Gastroesophageal sphincter (tissue), 3 donors: ENCODE measurements at regions not wholly inside any gene's neighbourhood (a gene's known extent, or its start where the extent isn't known, plus 50 kb on each side); places are given as distances from the start of the nearest gene placed in this dataset.
"Not testable (repeated sequence)": the region's sequence is repeated elsewhere in the genome, so short reads cannot be mapped to it uniquely, and the experiment has no call there.

Experiments used
- EP300 ChIP-seq: sonication (generic); formaldehyde crosslinking; IDR thresholded peaks from one replicate; pipeline ENCODE4 v1.6.1; 2017; ENCODE audit warnings: antibody characterized with exemption, mild to moderate bottlenecking
- TF ChIP-seq, protein P1 (sequence below), 4 experiments: fragments of 200-600 bp in 2 of 4; fragments of 450-650 bp in 2 of 4; sonication (generic) in 1 of 4; IDR thresholded peaks; one replicate each; pipeline ENCODE4 v1.5.1; 2017 to 2019; ENCODE audit warnings: antibody characterized with exemption in 4 of 4, mild to moderate bottlenecking in 2 of 4, moderate library complexity in 2 of 4

DNA sequence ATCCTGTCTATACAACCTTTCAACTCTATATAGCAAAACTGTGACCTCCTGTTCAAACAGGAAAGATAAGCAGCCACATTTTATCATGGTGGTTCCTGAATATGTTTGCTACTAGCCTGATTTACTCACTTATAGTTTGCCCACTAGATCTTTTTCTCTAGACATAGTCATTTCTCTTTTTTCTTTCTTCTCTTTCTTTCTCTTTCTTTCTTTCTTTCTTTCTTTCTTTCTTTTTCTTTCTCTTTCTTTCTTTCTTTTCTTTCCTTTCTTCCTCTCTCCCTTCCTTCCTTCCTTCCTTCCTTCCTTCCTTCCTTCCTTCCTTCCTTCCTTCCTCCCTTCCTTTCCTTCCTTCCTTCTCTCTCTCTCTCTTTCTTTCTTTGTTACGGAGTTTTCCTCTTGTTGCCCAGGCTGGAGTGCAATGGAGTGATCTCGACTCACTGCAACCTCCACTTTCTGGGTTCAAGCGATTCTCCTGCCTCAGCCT, 142.0 kb upstream of the TBL1XR1 start:
- TF ChIP-seq, protein P1, sequence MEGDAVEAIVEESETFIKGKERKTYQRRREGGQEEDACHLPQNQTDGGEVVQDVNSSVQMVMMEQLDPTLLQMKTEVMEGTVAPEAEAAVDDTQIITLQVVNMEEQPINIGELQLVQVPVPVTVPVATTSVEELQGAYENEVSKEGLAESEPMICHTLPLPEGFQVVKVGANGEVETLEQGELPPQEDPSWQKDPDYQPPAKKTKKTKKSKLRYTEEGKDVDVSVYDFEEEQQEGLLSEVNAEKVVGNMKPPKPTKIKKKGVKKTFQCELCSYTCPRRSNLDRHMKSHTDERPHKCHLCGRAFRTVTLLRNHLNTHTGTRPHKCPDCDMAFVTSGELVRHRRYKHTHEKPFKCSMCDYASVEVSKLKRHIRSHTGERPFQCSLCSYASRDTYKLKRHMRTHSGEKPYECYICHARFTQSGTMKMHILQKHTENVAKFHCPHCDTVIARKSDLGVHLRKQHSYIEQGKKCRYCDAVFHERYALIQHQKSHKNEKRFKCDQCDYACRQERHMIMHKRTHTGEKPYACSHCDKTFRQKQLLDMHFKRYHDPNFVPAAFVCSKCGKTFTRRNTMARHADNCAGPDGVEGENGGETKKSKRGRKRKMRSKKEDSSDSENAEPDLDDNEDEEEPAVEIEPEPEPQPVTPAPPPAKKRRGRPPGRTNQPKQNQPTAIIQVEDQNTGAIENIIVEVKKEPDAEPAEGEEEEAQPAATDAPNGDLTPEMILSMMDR (IDR thresholded peaks at IDR 0.05) = not testable (repeated sequence)
- TF ChIP-seq EP300 = not testable (repeated sequence)
